ENCODE measurements at regions not wholly inside any gene's neighbourhood (a gene's known extent, or its start where the extent isn't known, plus 50 kb on each side); places are given as distances from the start of the nearest gene placed in this dataset.

DNA sequence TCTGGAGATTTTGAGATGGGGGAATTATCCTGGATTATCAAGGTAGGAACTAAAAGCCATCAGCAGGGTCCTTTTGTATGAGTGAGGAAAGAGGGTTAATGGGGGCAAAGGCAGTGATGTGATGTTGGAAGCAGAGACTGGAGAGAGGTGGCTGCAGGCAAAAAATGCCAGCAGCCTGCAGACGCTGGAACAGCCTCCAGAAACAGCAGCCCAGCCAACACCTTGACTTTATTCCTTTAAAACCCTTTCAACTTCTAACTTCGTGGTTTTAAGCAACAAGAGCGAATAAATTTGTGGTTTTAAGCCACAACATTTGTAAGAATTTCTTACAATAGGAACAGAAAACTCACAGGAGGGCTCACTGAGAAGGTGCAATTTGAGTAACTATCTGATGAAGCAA, 523.1 kb upstream of the HS6ST1 start:
- Histone ChIP-seq H2AFZ (no peak overlapping the region), H3K27ac (no peak overlapping the region), H3K27me3 (ENCODE audit: insufficient read depth, low read depth) (peaks cover 23% of the 10 kb centered on the region; the same call in 1 of the 2 replicates), H3K9me3 (ENCODE audit: insufficient read depth, low read depth) (no peaks in the 10 kb centered on the region), H3K4me2 (no peak overlapping the region), H3K9me2 (ENCODE audit: insufficient read depth) (no peaks in the 10 kb centered on the region), H3K4me3 (no peak overlapping the region), H4K20me1 (ENCODE audit: insufficient read depth) (no peaks in the 10 kb centered on the region), H3K36me3 (ENCODE audit: low read depth) (no peaks in the 10 kb centered on the region), H3K4me1 (replicated peaks; ENCODE audit: insufficient read depth) (no peaks in the 10 kb centered on the region), H3F3A (ENCODE audit: insufficient read depth, low read depth) (no peaks in the 10 kb centered on the region), H3K79me2 (ENCODE audit: low read depth) (no peaks in the 10 kb centered on the region)
- no peak for DNase-seq
- TF ChIP-seq EZH2 (IDR thresholded peaks at IDR 0.05; ENCODE audit: low read depth): no peak
- TF ChIP-seq, protein P1, sequence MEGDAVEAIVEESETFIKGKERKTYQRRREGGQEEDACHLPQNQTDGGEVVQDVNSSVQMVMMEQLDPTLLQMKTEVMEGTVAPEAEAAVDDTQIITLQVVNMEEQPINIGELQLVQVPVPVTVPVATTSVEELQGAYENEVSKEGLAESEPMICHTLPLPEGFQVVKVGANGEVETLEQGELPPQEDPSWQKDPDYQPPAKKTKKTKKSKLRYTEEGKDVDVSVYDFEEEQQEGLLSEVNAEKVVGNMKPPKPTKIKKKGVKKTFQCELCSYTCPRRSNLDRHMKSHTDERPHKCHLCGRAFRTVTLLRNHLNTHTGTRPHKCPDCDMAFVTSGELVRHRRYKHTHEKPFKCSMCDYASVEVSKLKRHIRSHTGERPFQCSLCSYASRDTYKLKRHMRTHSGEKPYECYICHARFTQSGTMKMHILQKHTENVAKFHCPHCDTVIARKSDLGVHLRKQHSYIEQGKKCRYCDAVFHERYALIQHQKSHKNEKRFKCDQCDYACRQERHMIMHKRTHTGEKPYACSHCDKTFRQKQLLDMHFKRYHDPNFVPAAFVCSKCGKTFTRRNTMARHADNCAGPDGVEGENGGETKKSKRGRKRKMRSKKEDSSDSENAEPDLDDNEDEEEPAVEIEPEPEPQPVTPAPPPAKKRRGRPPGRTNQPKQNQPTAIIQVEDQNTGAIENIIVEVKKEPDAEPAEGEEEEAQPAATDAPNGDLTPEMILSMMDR (conservative IDR thresholded peaks at IDR 0.05): no peak
- intact Hi-C loops (cut with micrococcal nuclease; ENCODE audit: unreplicated experiment): no loop called here
- ChIA-PET POLR2A (ENCODE audit: unreplicated experiment) (no interaction called here), CTCF (no interaction called here)
- no TSS peak for BruUV-seq (replicated peaks)

DNA sequence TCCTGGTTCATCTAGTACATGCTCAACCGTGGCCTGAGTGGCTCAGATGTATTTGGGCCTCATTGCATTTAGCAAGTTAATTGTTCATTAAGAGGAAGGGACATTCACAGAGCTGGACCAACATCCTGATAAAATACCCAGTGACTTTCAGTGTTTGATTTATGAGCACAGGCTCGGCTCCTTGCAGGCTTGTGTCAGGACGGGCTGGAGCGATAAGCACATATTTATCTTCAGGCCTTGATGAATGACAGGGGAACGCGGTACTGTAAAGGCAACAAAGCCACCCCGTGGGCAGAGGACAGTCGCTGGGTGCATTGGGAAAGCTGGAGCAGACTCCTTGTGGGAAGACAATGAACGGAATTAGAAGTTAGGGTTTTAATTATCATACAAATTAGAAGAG, 548.6 kb upstream of the HS6ST1 start:
- DNase-seq: no peak
- H3K4me2 ChIP-seq: no peak overlapping the region
- no peaks in the 10 kb centered on the region for H3K79me2 ChIP-seq (ENCODE audit: low read depth)
- ChIA-PET CTCF (no interaction called here), POLR2A (ENCODE audit: unreplicated experiment) (no interaction called here)
- no peaks in the 10 kb centered on the region for H3K4me1 ChIP-seq (replicated peaks; ENCODE audit: insufficient read depth)
- peaks cover 10% of the 10 kb centered on the region for H3K27me3 ChIP-seq (ENCODE audit: insufficient read depth, low read depth)
- no peaks in the 10 kb centered on the region for H3F3A ChIP-seq (ENCODE audit: insufficient read depth, low read depth)
- no peaks in the 10 kb centered on the region for H4K20me1 ChIP-seq (ENCODE audit: insufficient read depth)
- BruUV-seq (replicated peaks): no TSS peak
- H3K27ac ChIP-seq: no peak overlapping the region
- no peak overlapping the region for H3K4me3 ChIP-seq
- H3K36me3 ChIP-seq (ENCODE audit: low read depth): no peaks in the 10 kb centered on the region
- intact Hi-C loops (cut with micrococcal nuclease; ENCODE audit: unreplicated experiment): no loop called here
- no peaks in the 10 kb centered on the region for H3K9me3 ChIP-seq (ENCODE audit: insufficient read depth, low read depth)
- H3K9me2 ChIP-seq (ENCODE audit: insufficient read depth): no peaks in the 10 kb centered on the region
- H2AFZ ChIP-seq: no peak overlapping the region
- TF ChIP-seq EZH2 (IDR thresholded peaks at IDR 0.05; ENCODE audit: low read depth): no peak
- TF ChIP-seq, protein P1 (conservative IDR thresholded peaks at IDR 0.05): no peak

DNA sequence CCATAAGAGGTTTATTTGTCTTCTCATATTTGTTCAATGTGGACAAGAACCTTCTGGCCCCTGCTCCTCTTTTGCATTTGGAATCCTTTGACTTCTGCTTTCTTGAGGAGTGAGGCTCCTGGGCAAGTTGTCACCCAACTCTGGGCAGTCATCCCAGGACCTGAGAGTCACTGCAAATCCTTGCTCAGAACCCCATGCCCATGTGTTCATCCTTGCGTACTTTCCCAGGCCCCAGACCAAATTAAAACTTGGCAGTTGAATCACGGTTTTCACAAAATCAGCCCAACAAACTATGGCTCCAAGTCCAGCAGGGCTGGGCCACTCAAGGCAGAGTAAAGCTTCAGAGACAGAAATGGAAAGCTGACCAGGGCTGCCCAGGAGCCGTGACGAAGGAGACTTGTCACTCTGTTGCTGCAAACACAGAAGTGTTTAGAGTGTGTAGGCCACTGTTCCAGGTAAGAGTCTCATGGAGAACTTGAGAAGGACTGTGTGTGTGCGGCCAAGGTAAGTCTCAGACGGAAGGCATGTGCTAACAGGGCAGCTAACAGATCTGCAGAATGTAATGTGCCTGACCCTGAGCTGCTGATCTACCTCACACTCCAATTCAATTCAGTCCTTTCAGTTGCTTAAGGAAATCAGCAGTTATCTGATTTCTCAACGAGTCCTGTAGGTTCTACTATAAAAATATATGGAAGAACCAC, 549.4 kb upstream of the HS6ST1 start:
- Histone ChIP-seq H3K9me3 (ENCODE audit: insufficient read depth, low read depth) (no peaks in the 10 kb centered on the region), H3K9me2 (ENCODE audit: insufficient read depth) (no peaks in the 10 kb centered on the region), H3K27ac (no peak overlapping the region), H4K20me1 (ENCODE audit: insufficient read depth) (no peaks in the 10 kb centered on the region), H3K36me3 (ENCODE audit: low read depth) (no peaks in the 10 kb centered on the region), H3K4me2 (no peak overlapping the region), H3K4me3 (no peak overlapping the region), H2AFZ (no peak overlapping the region), H3K27me3 (ENCODE audit: insufficient read depth, low read depth) (peaks cover 18% of the 10 kb centered on the region), H3F3A (ENCODE audit: insufficient read depth, low read depth) (no peaks in the 10 kb centered on the region), H3K79me2 (ENCODE audit: low read depth) (no peaks in the 10 kb centered on the region), H3K4me1 (replicated peaks; ENCODE audit: insufficient read depth) (no peaks in the 10 kb centered on the region)
- TF ChIP-seq, protein P1 (conservative IDR thresholded peaks at IDR 0.05): no peak
- TF ChIP-seq EZH2 (IDR thresholded peaks at IDR 0.05; ENCODE audit: low read depth): no peak
- intact Hi-C loops (cut with micrococcal nuclease; ENCODE audit: unreplicated experiment): no loop called here
- no TSS peak for BruUV-seq (replicated peaks)
- ChIA-PET POLR2A (ENCODE audit: unreplicated experiment) (no interaction called here), CTCF (no interaction called here)
- no peak for DNase-seq
